ENCODE measurements at regions not wholly inside any gene's neighbourhood (a gene's known extent, or its start where the extent isn't known, plus 50 kb on each side); places are given as distances from the start of the nearest gene placed in this dataset.

- Mint-ChIP-seq H3K27me3 (ENCODE audit: low read depth) (no peaks in the 10 kb centered on the region), H3K4me1 (no peaks in the 10 kb centered on the region), H3K27ac (ENCODE audit: unreplicated experiment) (no peak overlapping the region), H3K9me3 (peaks cover 16% of the 10 kb centered on the region), H3K4me3 (no peak overlapping the region), H3K36me3 (ENCODE audit: low read depth) (no peaks in the 10 kb centered on the region)
- TF ChIP-seq CTCF (conservative IDR thresholded peaks at IDR 0.05), result no peak
- DNase-seq (ENCODE audit: low read depth, low spot score), result no peak
Observed at GRCh38 chrX:17986977-17987376, 125.9 kb upstream of the RAI2 start.

- Mint-ChIP-seq H3K4me1 (no peaks in the 10 kb centered on the region), H3K36me3 (ENCODE audit: low read depth) (no peaks in the 10 kb centered on the region), H3K27ac (ENCODE audit: unreplicated experiment) (no peak overlapping the region), H3K9me3 (peaks cover 17% of the 10 kb centered on the region), H3K27me3 (ENCODE audit: low read depth) (no peaks in the 10 kb centered on the region), H3K4me3 (no peak overlapping the region)
- no peak for TF ChIP-seq CTCF (conservative IDR thresholded peaks at IDR 0.05)
- DNase-seq (ENCODE audit: low read depth, low spot score), result no peak
Observed at GRCh38 chrX:17986440-17986839, 125.3 kb upstream of the RAI2 start.

GRCh38 chrX:17984415-17984814 is 123.3 kb upstream of the RAI2 start:
- Mint-ChIP-seq H3K27ac (ENCODE audit: unreplicated experiment) (no peak overlapping the region), H3K36me3 (ENCODE audit: low read depth) (peaks cover 8% of the 10 kb centered on the region), H3K27me3 (ENCODE audit: low read depth) (no peaks in the 10 kb centered on the region), H3K9me3 (peaks cover 23% of the 10 kb centered on the region), H3K4me3 (no peak overlapping the region), H3K4me1 (no peaks in the 10 kb centered on the region)
- DNase-seq (ENCODE audit: low read depth, low spot score), result no peak
- no peak for TF ChIP-seq CTCF (conservative IDR thresholded peaks at IDR 0.05)

GRCh38 chrX:17983389-17983788 is 122.3 kb upstream of the RAI2 start:
- Mint-ChIP-seq H3K4me1 (no peaks in the 10 kb centered on the region), H3K27me3 (ENCODE audit: low read depth) (no peaks in the 10 kb centered on the region), H3K9me3 (peaks cover 25% of the 10 kb centered on the region), H3K27ac (ENCODE audit: unreplicated experiment) (no peak overlapping the region), H3K4me3 (no peak overlapping the region), H3K36me3 (ENCODE audit: low read depth) (peaks cover 9% of the 10 kb centered on the region)
- no peak for TF ChIP-seq CTCF (conservative IDR thresholded peaks at IDR 0.05)
- DNase-seq (ENCODE audit: low read depth, low spot score), result no peak

- no peak for DNase-seq (ENCODE audit: low read depth, low spot score)
- Mint-ChIP-seq H3K4me1 (no peaks in the 10 kb centered on the region), H3K9me3 (peaks cover 17% of the 10 kb centered on the region)
Observed at GRCh38 chrX:17977696-17978095, 116.6 kb upstream of the RAI2 start.

More at GRCh38 chrX:17977696-17978095, 116.6 kb upstream of the RAI2 start:
- Mint-ChIP-seq H3K27me3 (ENCODE audit: low read depth) (no peaks in the 10 kb centered on the region), H3K36me3 (ENCODE audit: low read depth) (peaks cover 9% of the 10 kb centered on the region), H3K4me3 (no peak overlapping the region), H3K27ac (ENCODE audit: unreplicated experiment) (no peak overlapping the region)
- no peak for TF ChIP-seq CTCF (conservative IDR thresholded peaks at IDR 0.05)

All from neural crest cell (in vitro differentiated cells).